ENCODE measurements at regions not wholly inside any gene's neighbourhood (a gene's known extent, or its start where the extent isn't known, plus 50 kb on each side); places are given as distances from the start of the nearest gene placed in this dataset.

DNA sequence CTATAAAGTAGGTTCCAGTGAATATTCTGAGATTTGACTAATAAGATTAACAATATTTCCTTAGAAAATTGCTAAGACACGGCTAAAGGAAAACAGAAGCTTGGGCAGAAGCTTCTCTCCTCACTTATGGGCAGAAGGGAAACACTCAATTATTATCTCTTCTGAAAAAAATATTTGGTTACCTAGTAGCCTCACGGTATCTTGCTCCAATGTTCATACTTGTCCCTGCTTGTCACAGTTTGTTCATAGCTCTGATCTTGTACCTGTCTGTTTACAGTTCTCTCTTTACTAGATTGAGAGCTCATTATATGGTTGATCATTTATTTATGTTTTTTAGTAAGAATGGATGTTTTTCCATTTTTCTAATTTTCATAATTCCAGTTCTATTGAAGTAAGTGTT is 458.0 kb upstream of the ATP2B1 start:
- Histone ChIP-seq H3K27me3 (no peaks in the 10 kb centered on the region), H3K36me3 (no peaks in the 10 kb centered on the region), H3K4me1 (no peaks in the 10 kb centered on the region), H3K9me3 (no peaks in the 10 kb centered on the region), H3K4me3 (no peak overlapping the region), H3K27ac (no peak overlapping the region)
- TF ChIP-seq POLR2A (IDR thresholded peaks at IDR 0.05) = no peak
- TF ChIP-seq, protein P1, sequence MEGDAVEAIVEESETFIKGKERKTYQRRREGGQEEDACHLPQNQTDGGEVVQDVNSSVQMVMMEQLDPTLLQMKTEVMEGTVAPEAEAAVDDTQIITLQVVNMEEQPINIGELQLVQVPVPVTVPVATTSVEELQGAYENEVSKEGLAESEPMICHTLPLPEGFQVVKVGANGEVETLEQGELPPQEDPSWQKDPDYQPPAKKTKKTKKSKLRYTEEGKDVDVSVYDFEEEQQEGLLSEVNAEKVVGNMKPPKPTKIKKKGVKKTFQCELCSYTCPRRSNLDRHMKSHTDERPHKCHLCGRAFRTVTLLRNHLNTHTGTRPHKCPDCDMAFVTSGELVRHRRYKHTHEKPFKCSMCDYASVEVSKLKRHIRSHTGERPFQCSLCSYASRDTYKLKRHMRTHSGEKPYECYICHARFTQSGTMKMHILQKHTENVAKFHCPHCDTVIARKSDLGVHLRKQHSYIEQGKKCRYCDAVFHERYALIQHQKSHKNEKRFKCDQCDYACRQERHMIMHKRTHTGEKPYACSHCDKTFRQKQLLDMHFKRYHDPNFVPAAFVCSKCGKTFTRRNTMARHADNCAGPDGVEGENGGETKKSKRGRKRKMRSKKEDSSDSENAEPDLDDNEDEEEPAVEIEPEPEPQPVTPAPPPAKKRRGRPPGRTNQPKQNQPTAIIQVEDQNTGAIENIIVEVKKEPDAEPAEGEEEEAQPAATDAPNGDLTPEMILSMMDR (IDR thresholded peaks at IDR 0.05) = no peak
- no peak for DNase-seq

DNA sequence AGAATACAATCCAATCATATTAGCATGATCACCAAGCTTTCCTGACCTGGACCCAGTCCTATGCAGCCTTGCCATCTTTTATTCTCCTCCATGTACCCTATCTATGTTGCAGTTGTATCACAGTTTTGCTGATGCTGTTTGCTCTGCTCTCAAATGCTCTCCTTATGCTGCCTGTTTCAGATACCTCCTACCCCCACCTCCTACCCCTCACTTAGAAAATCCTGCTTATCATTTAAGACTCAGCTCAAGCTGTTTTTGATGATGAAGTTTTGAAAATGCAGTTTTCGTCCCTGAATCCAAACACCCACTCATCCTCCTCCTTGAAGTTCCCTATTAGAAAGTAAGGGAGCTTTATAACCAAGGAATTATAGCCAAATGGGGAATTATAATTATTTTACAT is 457.4 kb upstream of the ATP2B1 start:
- no peaks in the 10 kb centered on the region for H3K36me3 ChIP-seq
- no peak overlapping the region for H3K27ac ChIP-seq
- no peaks in the 10 kb centered on the region for H3K4me1 ChIP-seq
- H3K4me3 ChIP-seq = no peak overlapping the region
- H3K27me3 ChIP-seq = no peaks in the 10 kb centered on the region
- no peak for DNase-seq
- TF ChIP-seq, protein P1 (IDR thresholded peaks at IDR 0.05) = no peak
- TF ChIP-seq POLR2A (IDR thresholded peaks at IDR 0.05) = no peak
- no peaks in the 10 kb centered on the region for H3K9me3 ChIP-seq

DNA sequence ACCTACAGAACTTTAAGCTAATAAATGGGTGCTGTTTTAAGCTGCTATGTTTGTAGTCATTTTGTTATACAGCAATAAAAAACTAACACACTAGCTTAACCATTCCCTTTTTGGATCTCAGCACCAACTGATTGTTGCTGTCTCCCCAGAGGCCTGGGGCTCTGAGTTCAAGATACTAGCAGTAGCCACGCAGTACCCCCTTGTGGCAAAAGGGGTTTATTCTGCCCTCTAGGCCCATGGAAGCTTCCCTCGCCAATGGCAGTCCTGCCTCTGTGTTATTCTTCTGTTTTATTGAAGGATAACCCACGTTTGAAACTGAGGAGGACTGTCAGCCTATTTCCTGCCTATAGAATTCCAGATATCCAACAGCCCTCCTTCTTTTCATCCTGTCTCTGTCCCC is 455.3 kb upstream of the ATP2B1 start:
- no peak for TF ChIP-seq POLR2A (IDR thresholded peaks at IDR 0.05)
- TF ChIP-seq, protein P1 (IDR thresholded peaks at IDR 0.05) = no peak
- H3K4me1 ChIP-seq = no peaks in the 10 kb centered on the region
- H3K27me3 ChIP-seq = no peaks in the 10 kb centered on the region
- DNase-seq = no peak
- H3K27ac ChIP-seq = no peak overlapping the region
- H3K4me3 ChIP-seq = no peak overlapping the region
- H3K36me3 ChIP-seq = no peaks in the 10 kb centered on the region
- no peaks in the 10 kb centered on the region for H3K9me3 ChIP-seq

DNA sequence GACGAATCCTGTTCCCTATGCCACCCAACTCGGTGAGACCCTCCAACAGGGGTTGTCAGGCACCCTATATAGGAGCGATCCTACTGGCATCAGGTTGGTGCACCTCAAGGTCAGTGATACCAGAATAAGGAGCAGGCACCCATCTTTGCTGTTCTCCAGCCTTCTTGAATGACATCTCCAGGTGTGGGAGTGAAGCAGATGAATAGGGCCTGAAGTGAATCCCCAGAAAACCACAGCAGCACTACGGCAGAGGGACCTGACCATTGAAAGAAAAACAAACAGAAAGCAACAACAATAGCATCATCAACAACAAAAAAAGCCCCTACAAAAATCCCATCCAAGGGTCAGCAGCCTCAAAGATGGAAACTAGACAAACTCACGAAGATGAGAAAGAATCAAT is 445.2 kb upstream of the ATP2B1 start:
- TF ChIP-seq POLR2A (IDR thresholded peaks at IDR 0.05) = no peak
- TF ChIP-seq, protein P1 (IDR thresholded peaks at IDR 0.05) = no peak
- H3K27ac ChIP-seq = no peak overlapping the region
- H3K9me3 ChIP-seq = no peaks in the 10 kb centered on the region
- DNase-seq = no peak
- no peaks in the 10 kb centered on the region for H3K36me3 ChIP-seq
- no peak overlapping the region for H3K4me3 ChIP-seq
- no peaks in the 10 kb centered on the region for H3K4me1 ChIP-seq
- H3K27me3 ChIP-seq = no peaks in the 10 kb centered on the region

DNA sequence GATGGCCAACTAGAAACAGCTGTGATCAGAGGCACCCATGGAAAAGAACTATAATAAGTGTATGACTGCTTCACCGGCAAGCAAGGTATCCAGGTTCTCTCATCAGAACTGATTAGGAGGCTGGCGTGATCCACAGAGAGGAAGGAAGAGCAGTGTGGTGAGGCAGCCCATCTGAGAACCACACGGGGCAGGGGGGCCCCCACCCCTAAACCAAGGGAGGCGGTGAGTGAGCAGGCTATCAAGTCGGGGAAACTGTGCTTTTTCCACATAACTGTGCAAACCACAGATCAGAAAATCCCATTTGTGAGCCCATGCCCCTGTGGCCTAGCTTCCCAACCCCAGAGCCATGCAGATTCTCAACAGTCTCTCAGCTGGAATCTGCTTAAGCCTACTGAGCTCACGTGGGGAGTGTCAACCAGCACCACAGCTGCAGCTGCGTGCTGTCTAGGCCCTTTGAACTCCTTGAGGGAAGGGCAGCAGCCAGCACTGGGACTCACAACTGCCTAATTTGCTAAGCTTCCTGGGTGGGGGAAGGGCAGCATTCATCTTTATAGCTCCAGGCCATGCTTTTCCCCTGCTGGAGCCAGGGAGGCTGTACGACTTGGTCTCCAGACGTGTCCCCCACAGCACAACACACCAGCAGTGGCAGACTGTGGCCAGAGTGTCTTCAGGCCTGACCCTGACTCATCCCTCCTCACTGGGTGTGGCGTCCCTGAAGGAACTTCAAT is 444.4 kb upstream of the ATP2B1 start:
- no peak for TF ChIP-seq POLR2A (IDR thresholded peaks at IDR 0.05)
- TF ChIP-seq, protein P1 (IDR thresholded peaks at IDR 0.05) = no peak
- DNase-seq = peak in 1 of 3 donors; percentile 57
- no peak overlapping the region for H3K27ac ChIP-seq
- no peaks in the 10 kb centered on the region for H3K36me3 ChIP-seq
- H3K9me3 ChIP-seq = no peaks in the 10 kb centered on the region
- no peak overlapping the region for H3K4me3 ChIP-seq
- no peaks in the 10 kb centered on the region for H3K27me3 ChIP-seq
- H3K4me1 ChIP-seq = no peaks in the 10 kb centered on the region
